Vagina (tissue), 2 donors: ENCODE measurements at regions not wholly inside any gene's neighbourhood (a gene's known extent, or its start where the extent isn't known, plus 50 kb on each side); places are given as distances from the start of the nearest gene placed in this dataset.

Source experiments
- DNase-seq, 2 donors: peaks; one replicate each; pipeline ENCODE4 v3.0.0-alpha.2; 2017; ENCODE audit errors: extremely low spot score in 2 of 2
- H3K27ac ChIP-seq: fragments of 200-600 bp; sonication (generic); one replicate; pipeline ENCODE4 v1.5.1; 2019
- H3K27me3 ChIP-seq: fragments of 200-600 bp; sonication (generic); one replicate; pipeline ENCODE4 v1.5.1; 2019
- H3K36me3 ChIP-seq, 2 donors: fragments of 200-600 bp; sonication (generic); one replicate each; pipeline ENCODE4 v1.5.1; 2017 to 2019
- H3K4me1 ChIP-seq: fragments of 200-600 bp; sonication (generic); one replicate; pipeline ENCODE4 v1.5.1; 2019
- H3K4me3 ChIP-seq, 2 donors: fragments of 200-600 bp; sonication (generic); 1 replicate in 1 of 2; 2 replicates in 1 of 2; pipeline ENCODE4 v1.5.1; 2016 to 2019
- H3K9me3 ChIP-seq: fragments of 200-600 bp; sonication (generic); one replicate; pipeline ENCODE4 v1.5.1; 2019
- CTCF ChIP-seq, 3 experiments: fragments of 450-650 bp in 2 of 3; fragments of 200-600 bp in 1 of 3; sonication (generic) in 1 of 3; IDR thresholded peaks; one replicate each; pipeline ENCODE4 v1.5.1; 2017 to 2019; ENCODE audit warnings: antibody characterized with exemption in 3 of 3, mild to moderate bottlenecking in 2 of 3, moderate library complexity in 2 of 3
- POLR2A ChIP-seq, 2 donors: fragments of 450-650 bp; IDR thresholded peaks; one replicate each; pipeline ENCODE4 v1.6.1; 2017; ENCODE audit warnings: antibody characterized with exemption in 2 of 2, mild to moderate bottlenecking in 2 of 2, moderate library complexity in 2 of 2
- POLR2AphosphoS5 ChIP-seq, 2 donors: sonication (generic); formaldehyde crosslinking; IDR thresholded peaks; one replicate each; pipeline ENCODE4 v1.9.0; 2017; ENCODE audit warnings: antibody characterized with exemption in 2 of 2, mild to moderate bottlenecking in 2 of 2, low read depth in 1 of 2; ENCODE audit not compliant: insufficient read depth in 1 of 2
- intact Hi-C: fragments of 100-400 bp; cut with DNase I; formaldehyde crosslinking; loops from one replicate; pipeline ENCODE4 v1.15.1; 2023

- H3K4me1 ChIP-seq, result peaks cover 16% of the 10 kb centered on the region
- no peaks in the 10 kb centered on the region for H3K36me3 ChIP-seq
- intact Hi-C loops, result no loop called here
- no peaks in the 10 kb centered on the region for H3K27me3 ChIP-seq
- no peak overlapping the region for H3K4me3 ChIP-seq
- H3K27ac ChIP-seq, result no peak overlapping the region
- TF ChIP-seq POLR2AphosphoS5 (IDR thresholded peaks at IDR 0.05; ENCODE audit: insufficient read depth in 1 of 2, low read depth in 1 of 2) (no peak), POLR2A (IDR thresholded peaks at IDR 0.05) (no peak), CTCF (IDR thresholded peaks at IDR 0.05) (no peak)
- DNase-seq, result no peak
- no peaks in the 10 kb centered on the region for H3K9me3 ChIP-seq
Measured at GRCh38 chr14:71541271-71541670, 391.0 kb upstream of the RGS6 start.

- Histone ChIP-seq H3K9me3 (no peaks in the 10 kb centered on the region), H3K4me3 (no peak overlapping the region), H3K27ac (no peak overlapping the region), H3K27me3 (no peaks in the 10 kb centered on the region), H3K36me3 (no peaks in the 10 kb centered on the region), H3K4me1 (peaks cover 12% of the 10 kb centered on the region)
- intact Hi-C loops, result no loop called here
- no peak for DNase-seq
- TF ChIP-seq POLR2A (IDR thresholded peaks at IDR 0.05) (no peak), CTCF (IDR thresholded peaks at IDR 0.05) (no peak), POLR2AphosphoS5 (IDR thresholded peaks at IDR 0.05; ENCODE audit: insufficient read depth in 1 of 2, low read depth in 1 of 2) (no peak)
Measured at GRCh38 chr14:71541973-71542690, 390.1 kb upstream of the RGS6 start.

- TF ChIP-seq POLR2A (IDR thresholded peaks at IDR 0.05), result no peak
- TF ChIP-seq POLR2AphosphoS5 (IDR thresholded peaks at IDR 0.05; ENCODE audit: insufficient read depth in 1 of 2, low read depth in 1 of 2), result no peak
- TF ChIP-seq CTCF (IDR thresholded peaks at IDR 0.05), result no peak
Measured at GRCh38 chr14:71549421-71550050, 382.7 kb upstream of the RGS6 start.

GRCh38 chr14:71550367-71550766, 381.9 kb upstream of the RGS6 start:
- DNase-seq, result no peak
- intact Hi-C loops, result no loop called here
- Histone ChIP-seq H3K4me1 (no peaks in the 10 kb centered on the region), H3K9me3 (no peaks in the 10 kb centered on the region), H3K27me3 (no peaks in the 10 kb centered on the region), H3K4me3 (no peak overlapping the region), H3K27ac (no peak overlapping the region), H3K36me3 (no peaks in the 10 kb centered on the region)
- TF ChIP-seq CTCF (IDR thresholded peaks at IDR 0.05), result no peak
- TF ChIP-seq POLR2A (IDR thresholded peaks at IDR 0.05), result no peak
- no peak for TF ChIP-seq POLR2AphosphoS5 (IDR thresholded peaks at IDR 0.05; ENCODE audit: insufficient read depth in 1 of 2, low read depth in 1 of 2)

More at GRCh38 chr14:71549421-71550050, 382.7 kb upstream of the RGS6 start:
- H3K9me3 ChIP-seq, result no peaks in the 10 kb centered on the region
- intact Hi-C loops, result no loop called here
- H3K27me3 ChIP-seq, result no peaks in the 10 kb centered on the region
- H3K4me3 ChIP-seq, result no peak overlapping the region
- DNase-seq, result no peak
- H3K27ac ChIP-seq, result no peak overlapping the region
- no peaks in the 10 kb centered on the region for H3K4me1 ChIP-seq
- no peaks in the 10 kb centered on the region for H3K36me3 ChIP-seq
